ENCODE measurements at regions not wholly inside any gene's neighbourhood (a gene's known extent, or its start where the extent isn't known, plus 50 kb on each side); places are given as distances from the start of the nearest gene placed in this dataset.

DNA sequence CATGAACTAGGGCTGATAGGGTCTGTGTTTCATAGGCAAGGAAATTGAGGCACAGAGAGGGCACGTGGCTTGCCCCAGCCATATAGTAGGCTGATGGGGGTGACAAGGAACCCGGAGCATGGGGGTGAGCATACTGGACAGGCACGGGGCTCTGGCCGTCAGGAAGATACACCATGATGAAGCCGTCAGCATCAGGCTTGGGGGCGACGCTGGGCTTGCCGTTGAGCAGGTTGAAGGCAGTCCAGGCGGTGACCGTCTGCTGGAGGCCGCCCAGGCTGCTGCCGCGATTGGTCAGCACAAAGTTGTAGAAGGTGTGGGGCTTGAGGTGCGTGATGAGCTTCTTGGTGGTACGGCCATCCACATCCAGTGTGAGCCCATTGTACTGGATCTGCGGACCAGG, 119.7 kb downstream of the PTPRS start:
- TF ChIP-seq, protein P1, sequence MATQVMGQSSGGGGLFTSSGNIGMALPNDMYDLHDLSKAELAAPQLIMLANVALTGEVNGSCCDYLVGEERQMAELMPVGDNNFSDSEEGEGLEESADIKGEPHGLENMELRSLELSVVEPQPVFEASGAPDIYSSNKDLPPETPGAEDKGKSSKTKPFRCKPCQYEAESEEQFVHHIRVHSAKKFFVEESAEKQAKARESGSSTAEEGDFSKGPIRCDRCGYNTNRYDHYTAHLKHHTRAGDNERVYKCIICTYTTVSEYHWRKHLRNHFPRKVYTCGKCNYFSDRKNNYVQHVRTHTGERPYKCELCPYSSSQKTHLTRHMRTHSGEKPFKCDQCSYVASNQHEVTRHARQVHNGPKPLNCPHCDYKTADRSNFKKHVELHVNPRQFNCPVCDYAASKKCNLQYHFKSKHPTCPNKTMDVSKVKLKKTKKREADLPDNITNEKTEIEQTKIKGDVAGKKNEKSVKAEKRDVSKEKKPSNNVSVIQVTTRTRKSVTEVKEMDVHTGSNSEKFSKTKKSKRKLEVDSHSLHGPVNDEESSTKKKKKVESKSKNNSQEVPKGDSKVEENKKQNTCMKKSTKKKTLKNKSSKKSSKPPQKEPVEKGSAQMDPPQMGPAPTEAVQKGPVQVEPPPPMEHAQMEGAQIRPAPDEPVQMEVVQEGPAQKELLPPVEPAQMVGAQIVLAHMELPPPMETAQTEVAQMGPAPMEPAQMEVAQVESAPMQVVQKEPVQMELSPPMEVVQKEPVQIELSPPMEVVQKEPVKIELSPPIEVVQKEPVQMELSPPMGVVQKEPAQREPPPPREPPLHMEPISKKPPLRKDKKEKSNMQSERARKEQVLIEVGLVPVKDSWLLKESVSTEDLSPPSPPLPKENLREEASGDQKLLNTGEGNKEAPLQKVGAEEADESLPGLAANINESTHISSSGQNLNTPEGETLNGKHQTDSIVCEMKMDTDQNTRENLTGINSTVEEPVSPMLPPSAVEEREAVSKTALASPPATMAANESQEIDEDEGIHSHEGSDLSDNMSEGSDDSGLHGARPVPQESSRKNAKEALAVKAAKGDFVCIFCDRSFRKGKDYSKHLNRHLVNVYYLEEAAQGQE (IDR thresholded peaks at IDR 0.05; ENCODE audit: borderline replicate concordance) = no peak
- TF ChIP-seq, protein P2, sequence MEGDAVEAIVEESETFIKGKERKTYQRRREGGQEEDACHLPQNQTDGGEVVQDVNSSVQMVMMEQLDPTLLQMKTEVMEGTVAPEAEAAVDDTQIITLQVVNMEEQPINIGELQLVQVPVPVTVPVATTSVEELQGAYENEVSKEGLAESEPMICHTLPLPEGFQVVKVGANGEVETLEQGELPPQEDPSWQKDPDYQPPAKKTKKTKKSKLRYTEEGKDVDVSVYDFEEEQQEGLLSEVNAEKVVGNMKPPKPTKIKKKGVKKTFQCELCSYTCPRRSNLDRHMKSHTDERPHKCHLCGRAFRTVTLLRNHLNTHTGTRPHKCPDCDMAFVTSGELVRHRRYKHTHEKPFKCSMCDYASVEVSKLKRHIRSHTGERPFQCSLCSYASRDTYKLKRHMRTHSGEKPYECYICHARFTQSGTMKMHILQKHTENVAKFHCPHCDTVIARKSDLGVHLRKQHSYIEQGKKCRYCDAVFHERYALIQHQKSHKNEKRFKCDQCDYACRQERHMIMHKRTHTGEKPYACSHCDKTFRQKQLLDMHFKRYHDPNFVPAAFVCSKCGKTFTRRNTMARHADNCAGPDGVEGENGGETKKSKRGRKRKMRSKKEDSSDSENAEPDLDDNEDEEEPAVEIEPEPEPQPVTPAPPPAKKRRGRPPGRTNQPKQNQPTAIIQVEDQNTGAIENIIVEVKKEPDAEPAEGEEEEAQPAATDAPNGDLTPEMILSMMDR (IDR thresholded peaks at IDR 0.05; ENCODE audit: poor library complexity, severe bottlenecking) = no peak
- TF ChIP-seq EP300 (conservative IDR thresholded peaks at IDR 0.05; ENCODE audit: poor library complexity, severe bottlenecking) = no peak
- TF ChIP-seq SMC3 (conservative IDR thresholded peaks at IDR 0.05; ENCODE audit: poor library complexity) = no peak
- no peak for TF ChIP-seq RAD21 (conservative IDR thresholded peaks at IDR 0.05)
